ENCODE measurements at regions not wholly inside any gene's neighbourhood (a gene's known extent, or its start where the extent isn't known, plus 50 kb on each side); places are given as distances from the start of the nearest gene placed in this dataset.

GRCh38 chr9:108441726-108442125 lies 414.1 kb downstream of the ACTL7B start:
- ATAC-seq (no peak), DNase-seq (no peak)
- H3K4me3 ChIP-seq, result no peak overlapping the region
- no peak overlapping the region for H3K27ac ChIP-seq
- H3K9me3 ChIP-seq, result no peaks in the 10 kb centered on the region
- no peak for TF ChIP-seq CTCF (IDR thresholded peaks at IDR 0.05)
- intact Hi-C loops (cut with DNase I), result no loop called here
- H3K36me3 ChIP-seq, result no peaks in the 10 kb centered on the region
- H3K27me3 ChIP-seq, result no peaks in the 10 kb centered on the region
- H3K4me1 ChIP-seq, result no peaks in the 10 kb centered on the region

GRCh38 chr9:108441251-108441650 lies 414.5 kb downstream of the ACTL7B start:
- ATAC-seq, result no peak

GRCh38 chr9:108439947-108440346 lies 415.8 kb downstream of the ACTL7B start:
- intact Hi-C loops (cut with DNase I), result loop anchor here in 2 of 10 donors (10.0 kb wide), 1 partner anchor 975 kb away; no protein-coding TSS in a partner anchor
- Histone ChIP-seq H3K27ac (no peak overlapping the region), H3K27me3 (no peaks in the 10 kb centered on the region), H3K4me1 (no peaks in the 10 kb centered on the region), H3K4me3 (no peak overlapping the region), H3K36me3 (no peaks in the 10 kb centered on the region), H3K9me3 (no peaks in the 10 kb centered on the region)
- WGBS, 2 donors, result 78 to 87% methylated on average over 3 of the region's 3 CpGs
- DNase-seq (no peak), ATAC-seq (no peak)
- TF ChIP-seq CTCF (IDR thresholded peaks at IDR 0.05), result no peak

More at GRCh38 chr9:108441251-108441650, 414.5 kb downstream of the ACTL7B start:
- 71 to 83% methylated on average over 3 of the region's 3 CpGs for WGBS, 2 donors
- H3K27ac ChIP-seq, result no peak overlapping the region
- no peaks in the 10 kb centered on the region for H3K27me3 ChIP-seq
- H3K36me3 ChIP-seq, result no peaks in the 10 kb centered on the region
- H3K9me3 ChIP-seq, result no peaks in the 10 kb centered on the region
- no peak for TF ChIP-seq CTCF (IDR thresholded peaks at IDR 0.05)
- no peak overlapping the region for H3K4me3 ChIP-seq
- no peaks in the 10 kb centered on the region for H3K4me1 ChIP-seq
- DNase-seq, result no peak
- intact Hi-C loops (cut with DNase I), result no loop called here

GRCh38 chr9:108437656-108438055 lies 418.1 kb downstream of the ACTL7B start:
- WGBS, 2 donors, result 90 to 95% methylated on average over 1 of the region's 1 CpG
- Histone ChIP-seq H3K9me3 (no peaks in the 10 kb centered on the region), H3K27me3 (no peaks in the 10 kb centered on the region), H3K4me1 (no peaks in the 10 kb centered on the region), H3K36me3 (no peaks in the 10 kb centered on the region), H3K27ac (no peak overlapping the region), H3K4me3 (no peak overlapping the region)
- DNase-seq (no peak), ATAC-seq (no peak)
- intact Hi-C loops (cut with DNase I), result loop anchor here in 2 of 10 donors (10.0 kb wide), 1 partner anchor 973 kb away; no protein-coding TSS in a partner anchor
- no peak for TF ChIP-seq CTCF (IDR thresholded peaks at IDR 0.05)

All from heart right ventricle (tissue), 16 donors.